Astrocyte (in vitro differentiated cells and primary cell): ENCODE measurements at regions not wholly inside any gene's neighbourhood (a gene's known extent, or its start where the extent isn't known, plus 50 kb on each side); places are given as distances from the start of the nearest gene placed in this dataset.

Experiments
- DNase-seq: peaks from one replicate; pipeline ENCODE4 v3.0.0-alpha.2; 2010; ENCODE audit warnings: low read depth
- FAIRE-seq: peaks from 2 replicates; lab custom pipeline; 2011; peaks lifted over from hg19 to GRCh38; lab: Jason Lieb, UNC
- H2AFZ ChIP-seq: 2 replicates; pipeline ENCODE4 v1.6.0; 2012; ENCODE audit warnings: low read depth, low read length, inconsistent platforms
- H3K27ac ChIP-seq: 2 replicates; pipeline ENCODE4 v1.5.1; 2011; ENCODE audit warnings: low read depth, low read length, inconsistent platforms
- H3K27me3 ChIP-seq: 2 replicates; pipeline ENCODE4 v1.6.0; 2011; ENCODE audit warnings: low read length, inconsistent platforms; ENCODE audit not compliant: insufficient read depth
- H3K36me3 ChIP-seq: 2 replicates; pipeline ENCODE4 v1.5.1; 2011; ENCODE audit warnings: low read length, inconsistent platforms; ENCODE audit not compliant: insufficient read depth
- H3K4me1 ChIP-seq: 2 replicates; pipeline ENCODE4 v1.5.1; 2011; ENCODE audit warnings: low read length, inconsistent platforms; ENCODE audit not compliant: insufficient read depth
- H3K4me2 ChIP-seq: 2 replicates; pipeline ENCODE4 v1.6.0; 2012; ENCODE audit warnings: low read length, inconsistent platforms
- H3K4me3 ChIP-seq: 2 replicates; pipeline ENCODE4 v1.5.1; 2011; ENCODE audit warnings: low read depth, mild to moderate bottlenecking, low read length, inconsistent platforms; ENCODE audit not compliant: insufficient read depth
- H3K79me2 ChIP-seq: 2 replicates; pipeline ENCODE4 v1.6.0; 2012; ENCODE audit warnings: mild to moderate bottlenecking, low read length, inconsistent platforms; ENCODE audit not compliant: insufficient read depth
- H3K9ac ChIP-seq: 2 replicates; pipeline ENCODE4 v1.6.0; 2012; ENCODE audit warnings: mild to moderate bottlenecking, low read length, inconsistent platforms
- H3K9me3 ChIP-seq: 2 replicates; pipeline ENCODE4 v1.5.1; 2012; ENCODE audit warnings: low read depth, mild to moderate bottlenecking, low read length, inconsistent platforms; ENCODE audit not compliant: insufficient read depth
- H4K20me1 ChIP-seq: 2 replicates; pipeline ENCODE4 v1.6.0; 2012; ENCODE audit warnings: low read length, inconsistent platforms; ENCODE audit not compliant: insufficient read depth
- H3K27ac Mint-ChIP-seq: one replicate; pipeline ENCODE4 v1.8.0; 2021; ENCODE audit warnings: mild to moderate bottlenecking, mixed read lengths; ENCODE audit not compliant: unreplicated experiment
- H3K27me3 Mint-ChIP-seq: one replicate; pipeline ENCODE4 v1.8.0; 2021; ENCODE audit warnings: low read depth, mixed read lengths; ENCODE audit not compliant: unreplicated experiment
- H3K36me3 Mint-ChIP-seq: one replicate; pipeline ENCODE4 v1.8.0; 2021; ENCODE audit warnings: low read depth, mixed read lengths; ENCODE audit not compliant: unreplicated experiment
- H3K4me1 Mint-ChIP-seq: one replicate; pipeline ENCODE4 v1.8.0; 2021; ENCODE audit warnings: low read depth, mixed read lengths; ENCODE audit not compliant: unreplicated experiment
- H3K4me3 Mint-ChIP-seq: one replicate; pipeline ENCODE4 v1.8.0; 2021; ENCODE audit warnings: mild to moderate bottlenecking, moderate library complexity, mixed read lengths; ENCODE audit not compliant: unreplicated experiment
- H3K9me3 Mint-ChIP-seq: one replicate; pipeline ENCODE4 v1.8.0; 2021; ENCODE audit warnings: mild to moderate bottlenecking, mixed read lengths; ENCODE audit not compliant: unreplicated experiment
- EZH2 ChIP-seq: IDR thresholded peaks from 2 replicates; pipeline ENCODE4 v1.6.1; 2012; ENCODE audit warnings: mild to moderate bottlenecking, low read length, inconsistent platforms; ENCODE audit not compliant: insufficient read depth
- TF ChIP-seq, protein P1 (sequence below): IDR thresholded peaks from 2 replicates; pipeline ENCODE4 v1.5.1; 2011; ENCODE audit warnings: low read depth, mild to moderate bottlenecking, inconsistent platforms, low read length, moderate library complexity; ENCODE audit not compliant: insufficient read depth

DNA sequence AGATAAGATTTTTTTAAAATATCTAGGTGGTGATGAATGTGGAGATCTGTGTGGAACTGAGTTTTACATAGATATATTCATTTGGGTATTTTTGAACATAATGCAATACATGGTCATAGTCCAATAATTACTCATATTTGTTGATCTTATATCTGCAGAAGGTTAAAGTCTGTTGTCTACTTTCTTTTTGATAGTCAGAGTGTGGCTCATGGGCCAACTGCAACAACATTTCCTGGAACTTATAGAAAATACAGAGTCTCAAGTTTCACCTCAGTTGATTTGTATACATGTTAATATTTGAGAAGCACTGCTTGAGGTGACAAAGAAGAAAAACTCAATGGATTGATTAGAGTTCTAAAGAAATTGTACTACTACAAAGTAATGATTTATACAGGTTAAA lies 408.4 kb downstream of the ARAP2 start:
- H3K9ac ChIP-seq, result no peak overlapping the region
- peaks cover 2% of the 10 kb centered on the region for H3K9me3 Mint-ChIP-seq
- H3K4me2 ChIP-seq, result no peak overlapping the region
- no peaks in the 10 kb centered on the region for H3K9me3 ChIP-seq
- H3K4me3 ChIP-seq, result no peak overlapping the region
- no peak overlapping the region for H2AFZ ChIP-seq
- no peaks in the 10 kb centered on the region for H4K20me1 ChIP-seq
- no peak for DNase-seq
- TF ChIP-seq, protein P1, sequence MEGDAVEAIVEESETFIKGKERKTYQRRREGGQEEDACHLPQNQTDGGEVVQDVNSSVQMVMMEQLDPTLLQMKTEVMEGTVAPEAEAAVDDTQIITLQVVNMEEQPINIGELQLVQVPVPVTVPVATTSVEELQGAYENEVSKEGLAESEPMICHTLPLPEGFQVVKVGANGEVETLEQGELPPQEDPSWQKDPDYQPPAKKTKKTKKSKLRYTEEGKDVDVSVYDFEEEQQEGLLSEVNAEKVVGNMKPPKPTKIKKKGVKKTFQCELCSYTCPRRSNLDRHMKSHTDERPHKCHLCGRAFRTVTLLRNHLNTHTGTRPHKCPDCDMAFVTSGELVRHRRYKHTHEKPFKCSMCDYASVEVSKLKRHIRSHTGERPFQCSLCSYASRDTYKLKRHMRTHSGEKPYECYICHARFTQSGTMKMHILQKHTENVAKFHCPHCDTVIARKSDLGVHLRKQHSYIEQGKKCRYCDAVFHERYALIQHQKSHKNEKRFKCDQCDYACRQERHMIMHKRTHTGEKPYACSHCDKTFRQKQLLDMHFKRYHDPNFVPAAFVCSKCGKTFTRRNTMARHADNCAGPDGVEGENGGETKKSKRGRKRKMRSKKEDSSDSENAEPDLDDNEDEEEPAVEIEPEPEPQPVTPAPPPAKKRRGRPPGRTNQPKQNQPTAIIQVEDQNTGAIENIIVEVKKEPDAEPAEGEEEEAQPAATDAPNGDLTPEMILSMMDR, result no peak
- no peak for TF ChIP-seq EZH2
- H3K27me3 Mint-ChIP-seq, result no peaks in the 10 kb centered on the region
- H3K4me3 Mint-ChIP-seq, result no peak overlapping the region
- peaks cover under 1% of the 10 kb centered on the region for H3K4me1 Mint-ChIP-seq
- no peak for FAIRE-seq
- no peaks in the 10 kb centered on the region for H3K4me1 ChIP-seq
- no peak overlapping the region for H3K27ac Mint-ChIP-seq
- peaks cover 2% of the 10 kb centered on the region for H3K36me3 Mint-ChIP-seq
- no peaks in the 10 kb centered on the region for H3K27me3 ChIP-seq
- H3K27ac ChIP-seq, result no peak overlapping the region
- H3K36me3 ChIP-seq, result no peaks in the 10 kb centered on the region
- H3K79me2 ChIP-seq, result no peaks in the 10 kb centered on the region

DNA sequence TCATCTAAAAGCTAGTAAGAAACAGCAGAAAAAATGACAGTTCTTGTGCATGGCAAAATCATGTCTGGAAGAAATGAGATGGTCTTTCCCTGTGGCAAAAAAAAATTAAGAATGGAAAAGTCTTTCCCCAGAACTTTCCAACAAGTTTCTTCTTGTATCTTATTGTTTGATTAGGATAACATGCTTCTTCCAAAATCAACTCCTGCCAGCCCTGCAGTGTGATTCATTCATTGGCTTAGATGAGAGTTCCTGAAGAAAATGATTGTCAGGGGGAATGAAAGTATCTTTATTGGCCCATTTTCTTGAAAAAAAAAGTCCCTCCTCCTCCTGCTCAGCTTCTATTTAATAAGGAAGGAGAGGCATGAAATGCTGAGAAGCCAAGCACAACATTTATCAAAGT lies 407.7 kb downstream of the ARAP2 start:
- H3K27ac Mint-ChIP-seq, result no peak overlapping the region
- no peak overlapping the region for H3K9ac ChIP-seq
- no peak overlapping the region for H3K4me3 ChIP-seq
- H3K4me3 Mint-ChIP-seq, result no peak overlapping the region
- H3K36me3 Mint-ChIP-seq, result peaks cover 2% of the 10 kb centered on the region
- FAIRE-seq (no peak), DNase-seq (no peak)
- TF ChIP-seq, protein P1, result no peak
- no peak for TF ChIP-seq EZH2
- H4K20me1 ChIP-seq, result no peaks in the 10 kb centered on the region
- H3K27me3 ChIP-seq, result no peaks in the 10 kb centered on the region
- H3K79me2 ChIP-seq, result no peaks in the 10 kb centered on the region
- no peak overlapping the region for H3K4me2 ChIP-seq
- H3K4me1 ChIP-seq, result no peaks in the 10 kb centered on the region
- H3K36me3 ChIP-seq, result no peaks in the 10 kb centered on the region
- H3K27ac ChIP-seq, result no peak overlapping the region
- peaks cover 4% of the 10 kb centered on the region for H3K4me1 Mint-ChIP-seq
- no peak overlapping the region for H2AFZ ChIP-seq
- H3K9me3 ChIP-seq, result no peaks in the 10 kb centered on the region
- H3K9me3 Mint-ChIP-seq, result peaks cover 2% of the 10 kb centered on the region
- no peaks in the 10 kb centered on the region for H3K27me3 Mint-ChIP-seq

GRCh38 chr4:35867057-35867456 lies 377.3 kb downstream of the ARAP2 start:
- H3K79me2 ChIP-seq, result no peaks in the 10 kb centered on the region
- no peak overlapping the region for H2AFZ ChIP-seq
- no peak overlapping the region for H3K27ac ChIP-seq
- H3K27me3 ChIP-seq, result no peaks in the 10 kb centered on the region
- H3K4me1 ChIP-seq, result no peaks in the 10 kb centered on the region
- no peaks in the 10 kb centered on the region for H3K9me3 Mint-ChIP-seq
- no peak overlapping the region for H3K9ac ChIP-seq
- no peaks in the 10 kb centered on the region for H3K9me3 ChIP-seq
- H3K27me3 Mint-ChIP-seq, result no peaks in the 10 kb centered on the region
- H3K4me1 Mint-ChIP-seq, result no peaks in the 10 kb centered on the region
- no peaks in the 10 kb centered on the region for H4K20me1 ChIP-seq
- no peak overlapping the region for H3K27ac Mint-ChIP-seq
- H3K4me3 ChIP-seq, result no peak overlapping the region
- H3K36me3 ChIP-seq, result no peaks in the 10 kb centered on the region
- FAIRE-seq (no peak), DNase-seq (no peak)
- no peak overlapping the region for H3K4me2 ChIP-seq
- H3K36me3 Mint-ChIP-seq, result no peaks in the 10 kb centered on the region
- no peak overlapping the region for H3K4me3 Mint-ChIP-seq
- TF ChIP-seq EZH2, result no peak
- TF ChIP-seq, protein P1, result no peak
